ENCODE measurements at regions not wholly inside any gene's neighbourhood (a gene's known extent, or its start where the extent isn't known, plus 50 kb on each side); places are given as distances from the start of the nearest gene placed in this dataset.

DNA sequence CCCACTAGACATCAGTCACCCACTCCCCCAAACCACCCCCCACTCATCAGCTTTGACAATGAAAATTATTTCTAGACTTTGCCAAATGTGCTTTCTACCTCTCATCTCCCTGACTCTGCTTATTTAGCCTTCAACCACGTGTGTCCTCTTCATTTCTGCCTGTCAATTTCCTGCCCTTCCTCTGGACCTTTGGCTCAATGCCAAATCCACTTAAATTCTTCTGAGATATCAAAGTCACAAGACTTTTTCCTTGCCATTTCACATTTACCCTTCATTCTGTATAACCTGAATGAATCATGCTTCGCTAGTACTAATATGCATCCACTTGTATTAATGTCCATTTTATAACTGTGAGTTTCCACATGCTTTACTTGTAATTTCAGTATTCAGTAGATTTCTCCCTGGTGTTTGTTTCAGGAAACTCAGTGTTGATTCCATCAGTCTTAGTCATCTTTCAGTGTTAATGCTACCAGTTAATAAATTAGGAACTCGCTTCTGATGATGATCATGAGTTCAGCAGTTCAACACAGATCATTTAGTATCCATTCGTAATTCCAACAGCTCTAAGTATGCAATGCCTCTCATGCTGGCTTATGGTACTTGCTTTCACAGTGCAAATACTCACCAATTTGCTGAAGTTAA is 128.2 kb upstream of the OSTN start:
- Histone ChIP-seq H3K4me3 (ENCODE audit: low read depth, low read length, poor library complexity, severe bottlenecking) (no peak overlapping the region), H3K9me3 (ENCODE audit: low read depth, low read length, poor library complexity, severe bottlenecking) (no peaks in the 10 kb centered on the region), H3K27ac (ENCODE audit: low read depth, low read length, poor library complexity, severe bottlenecking) (no peak overlapping the region), H3K36me3 (ENCODE audit: insufficient read depth, low read length, poor library complexity, severe bottlenecking) (no peaks in the 10 kb centered on the region), H3K4me1 (ENCODE audit: insufficient read depth, low read length, poor library complexity, severe bottlenecking) (no peaks in the 10 kb centered on the region), H3K27me3 (replicated peaks; ENCODE audit: insufficient read depth, low read depth, low read length, poor library complexity) (no peaks in the 10 kb centered on the region)
- no TSS peak for BruUV-seq (replicated peaks)
- TF ChIP-seq, protein P1, sequence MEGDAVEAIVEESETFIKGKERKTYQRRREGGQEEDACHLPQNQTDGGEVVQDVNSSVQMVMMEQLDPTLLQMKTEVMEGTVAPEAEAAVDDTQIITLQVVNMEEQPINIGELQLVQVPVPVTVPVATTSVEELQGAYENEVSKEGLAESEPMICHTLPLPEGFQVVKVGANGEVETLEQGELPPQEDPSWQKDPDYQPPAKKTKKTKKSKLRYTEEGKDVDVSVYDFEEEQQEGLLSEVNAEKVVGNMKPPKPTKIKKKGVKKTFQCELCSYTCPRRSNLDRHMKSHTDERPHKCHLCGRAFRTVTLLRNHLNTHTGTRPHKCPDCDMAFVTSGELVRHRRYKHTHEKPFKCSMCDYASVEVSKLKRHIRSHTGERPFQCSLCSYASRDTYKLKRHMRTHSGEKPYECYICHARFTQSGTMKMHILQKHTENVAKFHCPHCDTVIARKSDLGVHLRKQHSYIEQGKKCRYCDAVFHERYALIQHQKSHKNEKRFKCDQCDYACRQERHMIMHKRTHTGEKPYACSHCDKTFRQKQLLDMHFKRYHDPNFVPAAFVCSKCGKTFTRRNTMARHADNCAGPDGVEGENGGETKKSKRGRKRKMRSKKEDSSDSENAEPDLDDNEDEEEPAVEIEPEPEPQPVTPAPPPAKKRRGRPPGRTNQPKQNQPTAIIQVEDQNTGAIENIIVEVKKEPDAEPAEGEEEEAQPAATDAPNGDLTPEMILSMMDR (conservative IDR thresholded peaks at IDR 0.05; ENCODE audit: low read depth, low read length) = no peak
- no peak for TF ChIP-seq EZH2 (IDR thresholded peaks at IDR 0.05; ENCODE audit: borderline replicate concordance, low read depth, low read length, poor library complexity, severe bottlenecking)
- no peak for DNase-seq (ENCODE audit: low spot score)
- POLR2A ChIA-PET (ENCODE audit: low non-redundant PET) = no interaction called here
- CTCF ChIA-PET = no interaction called here
- intact Hi-C loops (cut with micrococcal nuclease; ENCODE audit: unreplicated experiment) = no loop called here

DNA sequence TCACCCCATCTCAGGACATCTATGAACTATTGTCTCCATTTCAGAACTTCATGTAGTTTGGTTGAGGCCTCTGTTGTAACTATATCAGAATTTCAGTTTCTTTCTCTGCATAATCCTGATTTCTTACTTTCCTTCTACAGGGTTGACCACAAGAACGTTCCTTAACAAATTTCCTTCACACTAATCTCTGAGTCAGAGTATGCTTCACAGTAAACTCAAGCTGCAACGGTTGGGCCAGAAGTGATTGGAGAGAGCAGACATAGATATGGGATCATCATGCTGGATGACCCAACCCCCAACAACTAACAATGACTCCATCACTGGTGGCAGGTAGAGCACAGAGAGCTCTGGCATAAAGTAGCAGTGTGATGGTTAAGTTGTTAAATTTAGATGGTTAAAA is 128.8 kb upstream of the OSTN start:
- TF ChIP-seq, protein P1 (conservative IDR thresholded peaks at IDR 0.05; ENCODE audit: low read depth, low read length) = no peak
- TF ChIP-seq EZH2 (IDR thresholded peaks at IDR 0.05; ENCODE audit: borderline replicate concordance, low read depth, low read length, poor library complexity, severe bottlenecking) = no peak
- Histone ChIP-seq H3K9me3 (ENCODE audit: low read depth, low read length, poor library complexity, severe bottlenecking) (no peaks in the 10 kb centered on the region), H3K36me3 (ENCODE audit: insufficient read depth, low read length, poor library complexity, severe bottlenecking) (no peaks in the 10 kb centered on the region), H3K27me3 (replicated peaks; ENCODE audit: insufficient read depth, low read depth, low read length, poor library complexity) (no peaks in the 10 kb centered on the region), H3K4me1 (ENCODE audit: insufficient read depth, low read length, poor library complexity, severe bottlenecking) (peaks cover under 1% of the 10 kb centered on the region), H3K4me3 (ENCODE audit: low read depth, low read length, poor library complexity, severe bottlenecking) (no peak overlapping the region), H3K27ac (ENCODE audit: low read depth, low read length, poor library complexity, severe bottlenecking) (no peak overlapping the region)
- no TSS peak for BruUV-seq (replicated peaks)
- no peak for DNase-seq (ENCODE audit: low spot score)
- POLR2A ChIA-PET (ENCODE audit: low non-redundant PET) = no interaction called here
- intact Hi-C loops (cut with micrococcal nuclease; ENCODE audit: unreplicated experiment) = no loop called here
- CTCF ChIA-PET = no interaction called here

DNA sequence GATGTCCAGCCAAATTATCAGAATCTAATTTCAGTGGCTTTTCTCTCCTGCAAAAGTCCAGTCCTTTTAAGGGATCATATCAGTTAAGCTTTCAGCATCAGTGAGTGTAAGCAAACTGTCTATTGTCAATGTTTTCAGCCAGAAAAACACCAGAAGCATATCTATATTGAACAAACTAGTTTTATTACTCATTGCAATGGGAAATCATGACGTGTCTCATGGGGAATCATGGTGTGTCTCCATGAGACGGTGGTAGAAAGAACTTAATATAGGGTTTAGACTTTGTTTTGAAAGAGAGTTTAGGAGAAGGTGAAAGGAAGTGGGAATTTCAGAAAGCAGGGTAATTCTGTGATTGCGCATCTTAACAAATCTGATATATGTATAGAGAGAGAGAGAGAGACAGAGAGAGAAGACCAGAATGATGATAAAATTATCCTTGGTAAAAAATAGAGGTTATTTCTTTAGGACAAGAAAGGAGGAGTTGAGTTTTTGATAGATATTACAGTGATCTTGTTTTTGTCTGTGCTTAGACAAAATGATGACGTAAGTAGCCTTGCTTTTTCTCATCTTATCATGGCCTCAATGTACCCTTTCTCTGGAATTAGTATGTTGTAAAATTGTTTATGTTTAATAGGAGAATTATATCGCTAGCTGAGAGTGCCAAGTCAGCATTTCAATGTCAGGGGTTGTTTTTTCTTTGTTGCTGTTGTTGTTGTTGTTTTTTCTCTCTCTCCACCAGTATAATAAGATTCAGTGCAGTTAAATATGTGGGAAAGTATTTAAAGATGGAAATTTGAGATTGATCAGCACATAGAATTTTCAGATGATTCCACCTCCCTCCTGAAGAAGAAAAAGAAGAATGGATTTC is 129.9 kb upstream of the OSTN start:
- no peak for DNase-seq (ENCODE audit: low spot score)
- CTCF ChIA-PET = no interaction called here
- intact Hi-C loops (cut with micrococcal nuclease; ENCODE audit: unreplicated experiment) = no loop called here
- H3K4me3 ChIP-seq (ENCODE audit: low read depth, low read length, poor library complexity, severe bottlenecking) = no peak overlapping the region
- POLR2A ChIA-PET (ENCODE audit: low non-redundant PET) = no interaction called here
- H3K36me3 ChIP-seq (ENCODE audit: insufficient read depth, low read length, poor library complexity, severe bottlenecking) = no peaks in the 10 kb centered on the region
- no peak for TF ChIP-seq EZH2 (IDR thresholded peaks at IDR 0.05; ENCODE audit: borderline replicate concordance, low read depth, low read length, poor library complexity, severe bottlenecking)
- TF ChIP-seq, protein P1 (conservative IDR thresholded peaks at IDR 0.05; ENCODE audit: low read depth, low read length) = no peak
- no TSS peak for BruUV-seq (replicated peaks)
- no peaks in the 10 kb centered on the region for H3K27me3 ChIP-seq (replicated peaks; ENCODE audit: insufficient read depth, low read depth, low read length, poor library complexity)
- H3K4me1 ChIP-seq (ENCODE audit: insufficient read depth, low read length, poor library complexity, severe bottlenecking) = peaks cover 5% of the 10 kb centered on the region
- H3K9me3 ChIP-seq (ENCODE audit: low read depth, low read length, poor library complexity, severe bottlenecking) = no peaks in the 10 kb centered on the region
- no peak overlapping the region for H3K27ac ChIP-seq (ENCODE audit: low read depth, low read length, poor library complexity, severe bottlenecking)

Measured in A673 (cell line).